Peyer's patch (tissue), 4 donors: ENCODE measurements at regions not wholly inside any gene's neighbourhood (a gene's known extent, or its start where the extent isn't known, plus 50 kb on each side); places are given as distances from the start of the nearest gene placed in this dataset.
"Not testable (repeated sequence)": the region's sequence is repeated elsewhere in the genome, so short reads cannot be mapped to it uniquely, and the experiment has no call there.

Source experiments
- DNase-seq, 3 donors: peaks; one replicate each; pipeline ENCODE4 v3.0.0-alpha.2; 2017 to 2019
- H3K27ac ChIP-seq, 4 donors: fragments of 200-600 bp; sonication (generic); one replicate each; pipeline ENCODE4 v1.5.1; 2016 to 2019
- H3K27me3 ChIP-seq, 2 donors: fragments of 200-600 bp; sonication (generic); one replicate each; pipeline ENCODE4 v1.5.1; 2019
- H3K36me3 ChIP-seq, 3 donors: fragments of 200-600 bp; sonication (generic); one replicate each; pipeline ENCODE4 v1.5.1; 2016 to 2019
- H3K4me1 ChIP-seq, 4 donors: fragments of 200-600 bp; sonication (generic); one replicate each; pipeline ENCODE4 v1.5.1; 2016 to 2019
- H3K4me3 ChIP-seq, 4 donors: fragments of 200-600 bp; sonication (generic); 1 replicate in 3 of 4; 2 replicates in 1 of 4; pipeline ENCODE4 v1.5.1; 2016 to 2019; ENCODE audit warnings: mild to moderate bottlenecking in 1 of 4
- H3K9me3 ChIP-seq, 4 donors: fragments of 200-600 bp; sonication (generic); one replicate each; pipeline ENCODE4 v1.5.1; 2016 to 2019; ENCODE audit warnings: mild to moderate bottlenecking in 1 of 4
- POLR2A ChIP-seq, 2 donors: fragments of 450-650 bp; IDR thresholded peaks; one replicate each; pipeline ENCODE4 v1.5.1; 2017; ENCODE audit warnings: antibody characterized with exemption in 2 of 2, mild to moderate bottlenecking in 2 of 2, moderate library complexity in 2 of 2
- TF ChIP-seq, protein P1 (sequence below), 6 experiments: fragments of 450-650 bp in 4 of 6; fragments of 200-600 bp in 2 of 6; sonication (generic) in 1 of 6; IDR thresholded peaks; one replicate each; pipeline ENCODE4 v1.5.1; 2017 to 2019; ENCODE audit warnings: antibody characterized with exemption in 6 of 6, mild to moderate bottlenecking in 3 of 6, moderate library complexity in 1 of 6

DNA sequence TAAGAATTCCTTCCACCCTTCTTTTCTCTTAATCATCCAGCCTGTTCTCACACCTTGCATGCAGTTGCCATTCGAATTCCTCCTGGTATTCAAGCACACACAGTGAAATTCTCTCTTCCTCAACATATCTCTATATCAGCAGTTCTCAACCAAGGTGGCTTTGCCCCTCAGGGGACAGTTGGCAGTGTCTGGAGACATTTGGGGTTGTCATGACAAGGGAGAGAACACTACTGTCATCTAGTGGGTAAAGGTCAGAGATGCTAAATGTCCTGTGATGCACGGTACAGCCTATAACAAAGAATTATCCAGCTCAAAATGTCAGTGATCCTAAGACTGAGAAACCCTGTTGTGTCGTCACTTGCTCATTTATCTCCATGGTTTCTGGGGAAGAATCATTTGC is 94.8 kb upstream of the CPHXL start:
- no peaks in the 10 kb centered on the region for H3K27me3 ChIP-seq
- no peak overlapping the region for H3K27ac ChIP-seq
- H3K4me3 ChIP-seq: no peak overlapping the region
- no peaks in the 10 kb centered on the region for H3K4me1 ChIP-seq
- no peaks in the 10 kb centered on the region for H3K9me3 ChIP-seq
- DNase-seq: no peak
- TF ChIP-seq, protein P1, sequence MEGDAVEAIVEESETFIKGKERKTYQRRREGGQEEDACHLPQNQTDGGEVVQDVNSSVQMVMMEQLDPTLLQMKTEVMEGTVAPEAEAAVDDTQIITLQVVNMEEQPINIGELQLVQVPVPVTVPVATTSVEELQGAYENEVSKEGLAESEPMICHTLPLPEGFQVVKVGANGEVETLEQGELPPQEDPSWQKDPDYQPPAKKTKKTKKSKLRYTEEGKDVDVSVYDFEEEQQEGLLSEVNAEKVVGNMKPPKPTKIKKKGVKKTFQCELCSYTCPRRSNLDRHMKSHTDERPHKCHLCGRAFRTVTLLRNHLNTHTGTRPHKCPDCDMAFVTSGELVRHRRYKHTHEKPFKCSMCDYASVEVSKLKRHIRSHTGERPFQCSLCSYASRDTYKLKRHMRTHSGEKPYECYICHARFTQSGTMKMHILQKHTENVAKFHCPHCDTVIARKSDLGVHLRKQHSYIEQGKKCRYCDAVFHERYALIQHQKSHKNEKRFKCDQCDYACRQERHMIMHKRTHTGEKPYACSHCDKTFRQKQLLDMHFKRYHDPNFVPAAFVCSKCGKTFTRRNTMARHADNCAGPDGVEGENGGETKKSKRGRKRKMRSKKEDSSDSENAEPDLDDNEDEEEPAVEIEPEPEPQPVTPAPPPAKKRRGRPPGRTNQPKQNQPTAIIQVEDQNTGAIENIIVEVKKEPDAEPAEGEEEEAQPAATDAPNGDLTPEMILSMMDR (IDR thresholded peaks at IDR 0.05): no peak
- TF ChIP-seq POLR2A (IDR thresholded peaks at IDR 0.05): no peak
- H3K36me3 ChIP-seq: no peaks in the 10 kb centered on the region

DNA sequence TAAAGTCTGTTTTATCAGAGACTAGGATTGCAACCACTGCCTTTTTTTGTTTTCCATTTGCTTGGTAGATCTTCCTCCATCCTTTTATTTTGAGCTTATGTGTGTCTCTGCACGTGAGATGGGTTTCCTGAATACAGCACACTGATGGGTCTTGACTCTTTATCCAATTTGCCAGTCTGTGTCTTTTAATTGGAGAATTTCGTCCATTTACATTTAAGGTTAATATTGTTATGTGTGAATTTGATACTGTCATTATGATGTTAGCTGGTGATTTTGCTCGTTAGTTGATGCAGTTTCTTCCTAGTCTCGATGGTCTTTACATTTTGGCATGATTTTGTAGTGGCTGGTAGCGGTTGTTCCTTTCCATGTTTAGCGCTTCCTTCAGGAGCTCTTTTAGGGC is 99.5 kb upstream of the CPHXL start:
- not testable (repeated sequence) for H3K27me3 ChIP-seq, DNase-seq, H3K27ac ChIP-seq, H3K9me3 ChIP-seq, H3K4me3 ChIP-seq, H3K4me1 ChIP-seq, H3K36me3 ChIP-seq

DNA sequence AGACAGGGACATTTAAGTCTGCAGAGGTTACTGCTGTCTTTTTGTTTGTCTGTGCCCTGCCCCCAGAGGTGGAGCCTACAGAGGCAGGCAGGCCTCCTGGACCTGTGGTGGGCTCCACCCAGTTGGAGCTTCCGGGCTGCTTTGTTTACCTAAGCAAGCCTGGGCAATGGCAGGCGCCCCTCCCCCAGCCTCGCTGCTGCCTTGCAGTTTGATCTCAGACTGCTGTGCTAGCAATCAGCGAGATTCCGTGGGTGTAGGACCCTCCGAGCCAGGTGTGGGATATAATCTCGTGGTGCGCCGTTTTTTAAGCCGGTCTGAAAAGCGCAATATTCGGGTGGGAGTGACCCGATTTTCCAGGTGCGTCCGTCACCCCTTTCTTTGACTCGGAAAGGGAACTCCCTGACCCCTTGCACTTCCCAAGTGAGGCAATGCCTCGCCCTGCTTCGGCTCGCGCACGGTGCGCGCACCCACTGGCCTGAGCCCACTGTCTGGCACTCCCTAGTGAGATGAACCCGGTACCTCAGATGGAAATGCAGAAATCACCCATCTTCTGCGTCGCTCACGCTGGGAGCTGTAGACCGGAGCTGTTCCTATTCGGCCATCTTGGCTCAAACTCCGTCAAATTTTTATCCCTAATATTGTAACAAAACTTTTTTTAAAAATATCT is 101.2 kb upstream of the CPHXL start:
- H3K27ac ChIP-seq, H3K27me3 ChIP-seq, H3K9me3 ChIP-seq, H3K36me3 ChIP-seq, H3K4me1 ChIP-seq, DNase-seq, H3K4me3 ChIP-seq: not testable (repeated sequence)

DNA sequence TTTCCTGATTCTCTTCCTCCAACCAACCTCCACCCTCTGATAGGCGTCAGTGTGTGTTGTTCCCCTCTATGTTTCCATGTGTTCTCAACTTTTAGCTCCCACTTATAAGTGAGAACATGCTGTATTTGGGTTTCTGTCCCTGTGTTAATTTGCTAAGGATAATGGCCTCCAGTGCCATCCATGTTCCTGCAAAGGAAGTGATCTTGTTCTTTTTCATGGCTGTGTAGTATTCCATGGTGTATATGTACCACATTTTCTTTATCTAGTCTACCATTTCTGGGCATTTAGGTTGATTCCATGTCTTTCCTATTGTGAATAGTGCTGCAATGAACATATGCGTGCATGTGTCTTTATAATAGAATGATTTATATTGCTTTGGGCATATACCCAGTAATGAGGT is 107.1 kb upstream of the CPHXL start:
- not testable (repeated sequence) for H3K27ac ChIP-seq, H3K9me3 ChIP-seq, H3K36me3 ChIP-seq, H3K4me3 ChIP-seq, H3K27me3 ChIP-seq, H3K4me1 ChIP-seq, DNase-seq

DNA sequence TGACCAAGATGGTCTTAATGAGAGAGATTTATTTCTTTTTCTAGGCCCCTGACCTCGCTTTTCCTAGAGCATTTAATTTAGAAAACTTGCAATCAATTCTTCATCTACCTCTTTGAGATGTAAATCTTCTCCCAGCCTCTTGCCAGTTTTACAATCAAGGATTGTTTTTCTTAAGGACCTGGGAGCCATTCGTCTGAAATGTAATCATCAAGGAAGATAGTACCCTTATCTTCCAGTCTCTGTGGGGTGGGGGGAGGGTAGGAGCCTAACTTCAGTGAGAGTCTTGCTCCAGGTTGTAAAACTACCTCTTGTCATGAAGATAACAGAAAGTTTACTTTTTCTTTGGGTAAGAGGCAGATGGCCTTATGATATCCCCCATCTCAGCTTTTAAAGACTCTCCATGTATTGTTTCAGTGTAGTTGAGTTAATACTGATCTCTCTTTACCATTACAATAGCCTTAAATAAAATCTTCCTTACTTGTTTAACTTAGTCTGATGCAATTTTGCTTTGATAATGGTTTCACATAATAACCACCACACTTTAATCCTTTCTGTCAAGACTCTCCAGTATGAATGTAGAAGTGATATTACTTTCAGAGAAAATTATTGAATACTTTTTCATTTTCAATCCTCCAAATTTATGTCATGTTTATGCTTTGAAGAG is 110.2 kb upstream of the CPHXL start:
- no peaks in the 10 kb centered on the region for H3K4me1 ChIP-seq
- TF ChIP-seq, protein P1 (IDR thresholded peaks at IDR 0.05): no peak
- no peak for TF ChIP-seq POLR2A (IDR thresholded peaks at IDR 0.05)
- no peak for DNase-seq
- H3K4me3 ChIP-seq: no peak overlapping the region
- no peak overlapping the region for H3K27ac ChIP-seq
- no peaks in the 10 kb centered on the region for H3K9me3 ChIP-seq
- no peaks in the 10 kb centered on the region for H3K36me3 ChIP-seq
- H3K27me3 ChIP-seq: no peaks in the 10 kb centered on the region

DNA sequence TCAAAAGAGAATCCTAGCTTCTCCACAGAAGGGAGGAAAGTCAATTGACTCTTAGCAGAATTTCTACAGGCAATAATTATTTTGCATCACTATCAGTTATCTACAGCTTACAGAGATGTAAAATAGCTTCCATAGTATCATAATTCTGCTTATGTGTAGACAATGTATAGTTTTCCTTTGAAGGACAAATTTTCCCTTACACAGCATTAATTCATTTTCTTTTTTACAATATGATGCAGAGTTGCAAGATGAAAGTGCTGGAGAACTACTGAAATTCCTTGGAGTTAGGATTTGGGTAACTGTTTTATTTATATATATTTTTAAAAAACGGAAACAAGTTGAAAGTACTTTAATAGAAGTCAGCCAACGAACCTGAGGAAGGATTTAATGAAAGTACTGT is 111.0 kb upstream of the CPHXL start:
- Histone ChIP-seq H3K36me3 (no peaks in the 10 kb centered on the region), H3K4me3 (no peak overlapping the region), H3K9me3 (no peaks in the 10 kb centered on the region), H3K4me1 (no peaks in the 10 kb centered on the region), H3K27me3 (no peaks in the 10 kb centered on the region), H3K27ac (no peak overlapping the region)
- no peak for DNase-seq
- no peak for TF ChIP-seq POLR2A (IDR thresholded peaks at IDR 0.05)
- TF ChIP-seq, protein P1 (IDR thresholded peaks at IDR 0.05): no peak

DNA sequence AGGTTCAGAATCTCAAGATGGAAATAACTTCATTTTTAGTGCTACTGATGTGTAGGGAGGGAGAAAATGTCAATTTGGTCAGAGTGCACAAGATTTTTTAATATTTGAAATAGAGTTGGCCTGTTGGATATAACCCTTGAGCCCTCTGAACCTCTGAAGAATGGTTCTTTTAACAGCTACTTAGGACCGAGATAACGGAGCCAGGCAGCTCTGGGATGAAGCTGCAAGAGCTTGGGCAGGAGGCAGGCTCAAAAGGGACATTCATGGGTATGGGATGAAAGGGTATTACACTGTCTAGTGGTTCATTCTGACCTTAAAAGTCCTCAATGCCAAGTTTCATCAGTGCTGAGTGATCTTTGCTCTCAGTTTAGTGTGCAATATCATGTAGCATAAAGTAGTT is 111.4 kb upstream of the CPHXL start:
- H3K4me1 ChIP-seq: no peaks in the 10 kb centered on the region
- no peaks in the 10 kb centered on the region for H3K36me3 ChIP-seq
- no peak overlapping the region for H3K4me3 ChIP-seq
- no peaks in the 10 kb centered on the region for H3K9me3 ChIP-seq
- TF ChIP-seq, protein P1 (IDR thresholded peaks at IDR 0.05): no peak
- TF ChIP-seq POLR2A (IDR thresholded peaks at IDR 0.05): no peak
- no peak overlapping the region for H3K27ac ChIP-seq
- no peak for DNase-seq
- H3K27me3 ChIP-seq: no peaks in the 10 kb centered on the region
